DOHH2 (cell line): ENCODE measurements at regions not wholly inside any gene's neighbourhood (a gene's known extent, or its start where the extent isn't known, plus 50 kb on each side); places are given as distances from the start of the nearest gene placed in this dataset.

Source experiments
- CTCF ChIP-seq: fragments of 200-600 bp; sonication (generic); IDR thresholded peaks from one replicate; pipeline ENCODE4 v1.5.1; 2014; ENCODE audit warnings: antibody characterized with exemption, mild to moderate bottlenecking, low read depth, low read length; ENCODE audit not compliant: poor library complexity, severe bottlenecking
- EZH2phosphoT487 ChIP-seq: fragments of 200-600 bp; sonication (generic); IDR thresholded peaks from 2 replicates; pipeline ENCODE4 v1.6.1; 2017; ENCODE audit warnings: borderline replicate concordance, mild to moderate bottlenecking, antibody characterized with exemption, low read length, moderate library complexity, mixed read lengths

GRCh38 chr9:21589344-21590056, 107.4 kb upstream of the IFNE start:
- TF ChIP-seq CTCF: no peak
- TF ChIP-seq EZH2phosphoT487: no peak
